HCT116 (cell line): ENCODE measurements at regions not wholly inside any gene's neighbourhood (a gene's known extent, or its start where the extent isn't known, plus 50 kb on each side); places are given as distances from the start of the nearest gene placed in this dataset.

ENCODE experiments used
- ATAC-seq: fragments of 200-7000 bp; cut with Tn5 transposase; 2 replicates; pipeline ENCODE4 v1.9.1; 2020; ENCODE audit warnings: mild to moderate bottlenecking, moderate library complexity
- BruUV-seq: library from RNA; stranded (reverse); fragments of 400-500 nt; replicated peaks from 2 replicates; lab custom pipeline; 2021; lab: Mats Ljungman, UMichigan
- CTCF ChIA-PET: fragments of 300-600 bp; sonication (Branson Sonifier 250); formaldehyde crosslinking; loops from one replicate; lab custom pipeline; 2021; ENCODE audit warnings: antibody characterized with exemption; lab: Charles Lee
- POLR2A ChIA-PET: fragments of 300-600, 350-600 bp; sonication (Branson Sonifier 250); formaldehyde crosslinking; loops from one replicate; lab custom pipeline; 2021; ENCODE audit warnings: antibody characterized with exemption; lab: Charles Lee
- RAD21 ChIA-PET, 2 experiments: fragments of 300-600 bp; sonication (Branson Sonifier 250); formaldehyde crosslinking; loops; one replicate each; lab custom pipeline; 2023; ENCODE audit warnings: low total read pairs in 2 of 2; ENCODE audit not compliant: uncharacterized antibody in 2 of 2, unreplicated experiment in 2 of 2, low non-redundant PET in 1 of 2; lab: Charles Lee
- DNase-seq: peaks from one replicate; pipeline ENCODE4 v3.0.0-alpha.2; 2010; ENCODE audit warnings: low read depth, low spot score
- H2AFZ ChIP-seq: fragments of 200-600 bp; shearing (Covaris generic), sonication (generic); 2 replicates; pipeline ENCODE4 v1.6.1; 2017; ENCODE audit warnings: low read depth, mixed run types, mixed read lengths, antibody characterized with exemption, low read length; ENCODE audit not compliant: poor library complexity, severe bottlenecking
- H3K27ac ChIP-seq: 2 replicates; pipeline ENCODE4 v1.5.1; 2012; ENCODE audit warnings: low read depth, low read length
- H3K27me3 ChIP-seq: fragments of 200-600 bp; sonication (generic); 2 replicates; pipeline ENCODE4 v1.6.1; 2016; ENCODE audit warnings: mixed run types, low read length, mixed read lengths; ENCODE audit not compliant: insufficient read depth
- H3K36me3 ChIP-seq, 2 experiments: fragments of 200-500 bp in 1 of 2; fragments of 200-600 bp in 1 of 2; sonication (Bioruptor generic) in 1 of 2; sonication (generic) in 1 of 2; 2 replicates each; pipeline versions ENCODE4 v1.5.1 to v1.6.1; 2014 to 2016; ENCODE audit warnings: low read length in 2 of 2, inconsistent platforms in 1 of 2, mixed read lengths in 1 of 2, mixed run types in 1 of 2; ENCODE audit not compliant: insufficient read depth in 2 of 2, control insufficient read depth in 1 of 2
- H3K4me1 ChIP-seq, 2 experiments: fragments of 200-600 bp in 1 of 2; sonication (generic) in 1 of 2; 2 replicates each; pipeline versions ENCODE4 v1.5.1 to v1.6.1; 2012 to 2017; ENCODE audit warnings: low read length in 2 of 2, inconsistent platforms in 1 of 2, mild to moderate bottlenecking in 1 of 2, mixed read lengths in 1 of 2, mixed run types in 1 of 2, moderate library complexity in 1 of 2; ENCODE audit not compliant: insufficient read depth in 2 of 2, control insufficient read depth in 1 of 2
- H3K4me2 ChIP-seq: fragments of 200-600 bp; sonication (generic); 2 replicates; pipeline ENCODE4 v1.6.1; 2017; ENCODE audit warnings: mixed run types, low read length, mixed read lengths
- H3K4me3 ChIP-seq, 2 experiments: fragments of 200-600 bp in 1 of 2; sonication (generic) in 1 of 2; replicated peaks in 1 of 2; 2 replicates each; pipeline ENCODE4 v1.5.1; 2011 to 2016; ENCODE audit warnings: low read length in 2 of 2, control low read depth in 1 of 2, low read depth in 1 of 2, mild to moderate bottlenecking in 1 of 2, mixed read lengths in 1 of 2, mixed run types in 1 of 2
- H3K79me2 ChIP-seq: fragments of 200-600 bp; sonication (generic); 2 replicates; pipeline ENCODE4 v1.6.1; 2017; ENCODE audit warnings: mild to moderate bottlenecking, mixed run types, low read length, moderate library complexity, mixed read lengths; ENCODE audit not compliant: insufficient read depth
- H3K9ac ChIP-seq: fragments of 200-600 bp; sonication (generic); 2 replicates; pipeline ENCODE4 v1.6.1; 2016; ENCODE audit warnings: low read length, mixed read lengths
- H3K9me2 ChIP-seq: fragments of 200-600 bp; sonication (generic), shearing (Covaris generic); 2 replicates; pipeline ENCODE4 v1.6.1; 2017; ENCODE audit warnings: mixed run types, mild to moderate bottlenecking, moderate library complexity; ENCODE audit not compliant: insufficient read depth
- H3K9me3 ChIP-seq, 2 experiments: fragments of 200-500 bp in 1 of 2; fragments of 200-600 bp in 1 of 2; sonication (Bioruptor generic) in 1 of 2; sonication (generic) in 1 of 2; 2 replicates each; pipeline ENCODE4 v1.6.1; 2014 to 2017; ENCODE audit warnings: low read length in 2 of 2, mixed read lengths in 2 of 2, inconsistent platforms in 1 of 2, low read depth in 1 of 2, mild to moderate bottlenecking in 1 of 2, mixed run types in 1 of 2, moderate library complexity in 1 of 2; ENCODE audit not compliant: control insufficient read depth in 1 of 2, insufficient read depth in 1 of 2
- H4K20me1 ChIP-seq: fragments of 200-600 bp; sonication (generic), shearing (Covaris generic); 2 replicates; pipeline ENCODE4 v1.6.1; 2017; ENCODE audit warnings: mixed run types, mild to moderate bottlenecking, moderate library complexity; ENCODE audit not compliant: insufficient read depth
- CTCF ChIP-seq, 3 experiments: fragments of 200-600 bp in 1 of 3; sonication (generic) in 1 of 3; IDR thresholded peaks in 2 of 3; conservative IDR thresholded peaks in 1 of 3; 2 replicates each; pipeline ENCODE4 v1.5.1; 2012 to 2017; ENCODE audit warnings: low read depth in 2 of 3, low read length in 2 of 3, antibody characterized with exemption in 1 of 3, borderline replicate concordance in 1 of 3, control low read depth in 1 of 3, mild to moderate bottlenecking in 1 of 3, mixed read lengths in 1 of 3, mixed run types in 1 of 3, moderate library complexity in 1 of 3; ENCODE audit not compliant: insufficient read depth in 1 of 3
- EGR1 ChIP-seq: IDR thresholded peaks from 2 replicates; pipeline ENCODE4 v1.6.1; 2012; ENCODE audit warnings: low read depth
- ELF1 ChIP-seq: IDR thresholded peaks from 2 replicates; pipeline ENCODE4 v1.6.1; 2012; ENCODE audit warnings: low read depth, borderline replicate concordance
- EZH2phosphoT487 ChIP-seq: fragments of 200-600 bp; IDR thresholded peaks from 2 replicates; pipeline ENCODE4 v1.6.1; 2018; ENCODE audit warnings: antibody characterized with exemption, borderline replicate concordance
- JUND ChIP-seq: IDR thresholded peaks from 2 replicates; pipeline ENCODE4 v1.6.1; 2012
- POLR2A ChIP-seq: IDR thresholded peaks from 2 replicates; pipeline ENCODE4 v1.7.0; 2011; ENCODE audit warnings: borderline replicate concordance; ENCODE audit not compliant: insufficient read depth, insufficient read length; ENCODE audit errors: extremely low read depth
- POLR2AphosphoS5 ChIP-seq: IDR thresholded peaks from 2 replicates; pipeline ENCODE4 v1.6.1; 2011; ENCODE audit warnings: mild to moderate bottlenecking, low read depth, low read length, moderate library complexity
- RAD21 ChIP-seq: IDR thresholded peaks from 2 replicates; pipeline ENCODE4 v1.6.1; 2012; ENCODE audit warnings: low read depth, mild to moderate bottlenecking
- REST ChIP-seq: IDR thresholded peaks from 2 replicates; pipeline ENCODE4 v1.6.1; 2012; ENCODE audit warnings: low read depth
- SIN3A ChIP-seq: IDR thresholded peaks from 2 replicates; pipeline ENCODE4 v1.6.1; 2012; ENCODE audit warnings: low read depth
- SP1 ChIP-seq: IDR thresholded peaks from 2 replicates; pipeline ENCODE4 v1.6.1; 2012; ENCODE audit warnings: low read depth
- intact Hi-C: fragments of 100-400 bp; cut with micrococcal nuclease; formaldehyde crosslinking; loops from 2 replicates; pipeline ENCODE4 v1.10.0; 2022

GRCh38 chr4:57254754-57255153, 144.6 kb upstream of the IGFBP7 start:
- Histone ChIP-seq H4K20me1 (no peaks in the 10 kb centered on the region; the same call in 1 of the 2 replicates), H3K9me2 (no peaks in the 10 kb centered on the region), H2AFZ (no peak overlapping the region), H3K4me3 (no peak overlapping the region), H3K36me3 (no peaks in the 10 kb centered on the region), H3K4me2 (no peak overlapping the region), H3K9me3 (no peaks in the 10 kb centered on the region), H3K79me2 (no peaks in the 10 kb centered on the region), H3K27ac (no peak overlapping the region), H3K27me3 (peaks cover 4% of the 10 kb centered on the region; the same call in 1 of the 2 replicates), H3K4me1 (no peaks in the 10 kb centered on the region), H3K9ac (no peak overlapping the region)
- no peak for DNase-seq
- intact Hi-C loops, result no loop called here
- ATAC-seq, result no peak
- no TSS peak for BruUV-seq
- ChIA-PET POLR2A (no interaction called here), CTCF (no interaction called here), RAD21 (no interaction called here)
- TF ChIP-seq RAD21 (no peak), JUND (no peak), SP1 (no peak), SIN3A (no peak), ELF1 (no peak), POLR2A (no peak), EGR1 (no peak), EZH2phosphoT487 (no peak), POLR2AphosphoS5 (no peak), REST (no peak), CTCF (IDR thresholded peaks at IDR 0.05 in 2 of 3, conservative IDR thresholded peaks at IDR 0.05 in 1 of 3; ENCODE audit: borderline replicate concordance in 1 of 3, insufficient read depth in 1 of 3, low read depth in 2 of 3, low read length in 2 of 3) (no peak)
